ENCODE measurements at regions not wholly inside any gene's neighbourhood (a gene's known extent, or its start where the extent isn't known, plus 50 kb on each side); places are given as distances from the start of the nearest gene placed in this dataset.

DNA sequence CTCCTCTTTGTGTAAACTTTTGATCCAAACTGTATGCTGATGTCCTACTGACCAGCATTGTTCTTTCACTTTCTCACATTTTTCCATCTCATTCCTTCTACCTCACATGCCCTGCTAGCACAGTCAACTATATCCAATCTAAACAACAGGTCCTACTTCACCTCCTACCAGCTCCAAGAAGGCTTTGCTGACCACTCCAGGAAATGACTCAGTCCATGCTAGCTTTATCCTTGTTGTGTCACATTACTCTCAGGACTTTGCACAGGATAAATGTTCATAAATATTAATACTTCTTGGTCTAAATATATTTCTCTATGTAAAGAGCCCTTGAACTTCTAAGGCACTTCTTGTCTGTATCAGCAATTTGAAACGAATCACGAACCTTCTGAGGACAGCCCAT is 64.9 kb upstream of the PCED1B start:
- TF ChIP-seq, protein P1, sequence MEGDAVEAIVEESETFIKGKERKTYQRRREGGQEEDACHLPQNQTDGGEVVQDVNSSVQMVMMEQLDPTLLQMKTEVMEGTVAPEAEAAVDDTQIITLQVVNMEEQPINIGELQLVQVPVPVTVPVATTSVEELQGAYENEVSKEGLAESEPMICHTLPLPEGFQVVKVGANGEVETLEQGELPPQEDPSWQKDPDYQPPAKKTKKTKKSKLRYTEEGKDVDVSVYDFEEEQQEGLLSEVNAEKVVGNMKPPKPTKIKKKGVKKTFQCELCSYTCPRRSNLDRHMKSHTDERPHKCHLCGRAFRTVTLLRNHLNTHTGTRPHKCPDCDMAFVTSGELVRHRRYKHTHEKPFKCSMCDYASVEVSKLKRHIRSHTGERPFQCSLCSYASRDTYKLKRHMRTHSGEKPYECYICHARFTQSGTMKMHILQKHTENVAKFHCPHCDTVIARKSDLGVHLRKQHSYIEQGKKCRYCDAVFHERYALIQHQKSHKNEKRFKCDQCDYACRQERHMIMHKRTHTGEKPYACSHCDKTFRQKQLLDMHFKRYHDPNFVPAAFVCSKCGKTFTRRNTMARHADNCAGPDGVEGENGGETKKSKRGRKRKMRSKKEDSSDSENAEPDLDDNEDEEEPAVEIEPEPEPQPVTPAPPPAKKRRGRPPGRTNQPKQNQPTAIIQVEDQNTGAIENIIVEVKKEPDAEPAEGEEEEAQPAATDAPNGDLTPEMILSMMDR (IDR thresholded peaks at IDR 0.05): no peak
- TF ChIP-seq POLR2A (IDR thresholded peaks at IDR 0.05): no peak
